Neural progenitor cell (in vitro differentiated cells): ENCODE measurements at regions not wholly inside any gene's neighbourhood (a gene's known extent, or its start where the extent isn't known, plus 50 kb on each side); places are given as distances from the start of the nearest gene placed in this dataset.
"Not testable (repeated sequence)": the region's sequence is repeated elsewhere in the genome, so short reads cannot be mapped to it uniquely, and the experiment has no call there.

Source experiments
- DNase-seq: peaks from one replicate; pipeline ENCODE4 v3.0.0-alpha.2; 2016; ENCODE audit warnings: low spot score
- H2AFZ ChIP-seq: fragments of 200-600 bp; sonication (generic); replicated peaks from 2 replicates; pipeline ENCODE4 v1.6.1; 2016; ENCODE audit warnings: antibody characterized with exemption
- H3F3A ChIP-seq: fragments of 200-600 bp; sonication (generic); 2 replicates; pipeline ENCODE4 v1.6.1; 2016; ENCODE audit warnings: antibody characterized with exemption, low read depth
- H3K27ac ChIP-seq: fragments of 200-600 bp; sonication (generic); 2 replicates; pipeline ENCODE4 v1.5.1; 2016; ENCODE audit warnings: mild to moderate bottlenecking
- H3K27me3 ChIP-seq: fragments of 200-600 bp; sonication (generic); 2 replicates; pipeline ENCODE4 v1.6.1; 2016; ENCODE audit warnings: mild to moderate bottlenecking, moderate library complexity
- H3K36me3 ChIP-seq: fragments of 200-600 bp; sonication (generic); 2 replicates; pipeline ENCODE4 v1.5.1; 2016
- H3K4me1 ChIP-seq: fragments of 200-600 bp; sonication (generic); 2 replicates; pipeline ENCODE4 v1.6.1; 2016; ENCODE audit warnings: mixed run types
- H3K4me2 ChIP-seq: fragments of 200-600 bp; sonication (generic); 2 replicates; pipeline ENCODE4 v1.6.1; 2016
- H3K4me3 ChIP-seq: fragments of 200-600 bp; sonication (generic); 2 replicates; pipeline ENCODE4 v1.5.1; 2016
- H3K79me2 ChIP-seq: fragments of 200-600 bp; sonication (generic); 2 replicates; pipeline ENCODE4 v1.6.1; 2016; ENCODE audit warnings: low read depth
- H3K9ac ChIP-seq: fragments of 200-600 bp; sonication (generic); 2 replicates; pipeline ENCODE4 v1.6.1; 2016
- H3K9me3 ChIP-seq: fragments of 200-600 bp; sonication (generic); 2 replicates; pipeline ENCODE4 v1.5.1; 2016; ENCODE audit warnings: low read depth
- H4K20me1 ChIP-seq: fragments of 200-600 bp; sonication (generic); 2 replicates; pipeline ENCODE4 v1.6.1; 2016; ENCODE audit warnings: low read depth
- H3K27ac Mint-ChIP-seq: 3 replicates; pipeline ENCODE4 v1.8.0; 2021; ENCODE audit warnings: mixed read lengths
- H3K27me3 Mint-ChIP-seq: 2 replicates; pipeline ENCODE4 v1.8.0; 2022; ENCODE audit warnings: low read depth, mild to moderate bottlenecking, inconsistent platforms, moderate library complexity, mixed read lengths; ENCODE audit not compliant: insufficient read depth
- H3K36me3 Mint-ChIP-seq: 3 replicates; pipeline ENCODE4 v1.8.0; 2021; ENCODE audit warnings: mixed read lengths
- H3K4me1 Mint-ChIP-seq: 3 replicates; pipeline ENCODE4 v1.8.0; 2021; ENCODE audit warnings: mixed read lengths
- H3K4me3 Mint-ChIP-seq: 3 replicates; pipeline ENCODE4 v1.8.0; 2021; ENCODE audit warnings: mild to moderate bottlenecking, moderate library complexity, mixed read lengths
- H3K9me3 Mint-ChIP-seq: 3 replicates; pipeline ENCODE4 v1.8.0; 2020; ENCODE audit warnings: mixed read lengths
- CTCF ChIP-seq: fragments of 200-600 bp; sonication (generic); IDR thresholded peaks from 2 replicates; pipeline ENCODE4 v1.5.1; 2017; ENCODE audit warnings: antibody characterized with exemption, mild to moderate bottlenecking
- EZH2 ChIP-seq: fragments of 200-600 bp; sonication (generic); IDR thresholded peaks from 2 replicates; pipeline ENCODE4 v1.6.1; 2017; ENCODE audit warnings: antibody characterized with exemption, mild to moderate bottlenecking, moderate library complexity
- EZH2phosphoT487 ChIP-seq: fragments of 200-600 bp; sonication (generic); IDR thresholded peaks from 2 replicates; pipeline ENCODE4 v1.6.1; 2017; ENCODE audit warnings: antibody characterized with exemption

- not testable (repeated sequence) for H2AFZ ChIP-seq, H3K27me3 Mint-ChIP-seq, H3K9ac ChIP-seq, H4K20me1 ChIP-seq, H3K4me2 ChIP-seq, H3K36me3 Mint-ChIP-seq, H3K4me1 ChIP-seq, H3F3A ChIP-seq, H3K4me3 Mint-ChIP-seq, H3K9me3 Mint-ChIP-seq, H3K79me2 ChIP-seq, H3K27ac Mint-ChIP-seq, H3K27me3 ChIP-seq, H3K9me3 ChIP-seq, DNase-seq, H3K27ac ChIP-seq, H3K36me3 ChIP-seq, H3K4me3 ChIP-seq
- H3K4me1 Mint-ChIP-seq: peaks cover 12% of the 10 kb centered on the region
Measured at GRCh38 chr1:228796945-228797344, 61.7 kb downstream of the RHOU start.

- DNase-seq: no peak
- no peaks in the 10 kb centered on the region for H3K27me3 ChIP-seq
- H3K4me1 ChIP-seq: peaks cover 7% of the 10 kb centered on the region
- H3K9me3 ChIP-seq: no peaks in the 10 kb centered on the region
- H3K36me3 ChIP-seq: no peaks in the 10 kb centered on the region
- no peak overlapping the region for H3K4me2 ChIP-seq
- no peak overlapping the region for H3K27ac ChIP-seq
- H3K4me3 ChIP-seq: no peak overlapping the region
- Mint-ChIP-seq H3K4me1 (peaks cover 17% of the 10 kb centered on the region), H3K4me3 (no peak overlapping the region), H3K27me3 (peaks cover 3% of the 10 kb centered on the region), H3K36me3 (no peaks in the 10 kb centered on the region), H3K9me3 (no peaks in the 10 kb centered on the region), H3K27ac (no peak overlapping the region)
- no peak overlapping the region for H2AFZ ChIP-seq
- no peak for TF ChIP-seq EZH2
- no peak for TF ChIP-seq EZH2phosphoT487
- TF ChIP-seq CTCF: no peak
- H3F3A ChIP-seq: no peaks in the 10 kb centered on the region
- H3K9ac ChIP-seq: no peak overlapping the region
- no peaks in the 10 kb centered on the region for H3K79me2 ChIP-seq
- H4K20me1 ChIP-seq: no peaks in the 10 kb centered on the region
Measured at GRCh38 chr1:228798035-228798434, 62.8 kb downstream of the RHOU start.

- no peak overlapping the region for H3K4me2 ChIP-seq
- H3K9me3 ChIP-seq: no peaks in the 10 kb centered on the region
- no peak overlapping the region for H2AFZ ChIP-seq
- no peaks in the 10 kb centered on the region for H4K20me1 ChIP-seq
- no peaks in the 10 kb centered on the region for H3K36me3 ChIP-seq
- no peak for TF ChIP-seq EZH2
- TF ChIP-seq EZH2phosphoT487: no peak
- no peak for TF ChIP-seq CTCF
- H3K27me3 ChIP-seq: no peaks in the 10 kb centered on the region
- H3F3A ChIP-seq: no peaks in the 10 kb centered on the region
- no peak overlapping the region for H3K4me3 ChIP-seq
- DNase-seq: no peak
- no peak overlapping the region for H3K9ac ChIP-seq
- Mint-ChIP-seq H3K9me3 (no peaks in the 10 kb centered on the region), H3K36me3 (no peaks in the 10 kb centered on the region), H3K27ac (peak overlapping the region; percentile 43), H3K4me1 (peaks cover 17% of the 10 kb centered on the region), H3K4me3 (no peak overlapping the region), H3K27me3 (peaks cover 3% of the 10 kb centered on the region)
- no peaks in the 10 kb centered on the region for H3K79me2 ChIP-seq
- H3K4me1 ChIP-seq: peaks cover 7% of the 10 kb centered on the region
- H3K27ac ChIP-seq: no peak overlapping the region
Measured at GRCh38 chr1:228798548-228798947, 63.3 kb downstream of the RHOU start.

GRCh38 chr1:228799924-228800323, 64.6 kb downstream of the RHOU start:
- Mint-ChIP-seq H3K27me3 (peaks cover 3% of the 10 kb centered on the region), H3K36me3 (no peaks in the 10 kb centered on the region), H3K27ac (no peak overlapping the region), H3K9me3 (no peaks in the 10 kb centered on the region), H3K4me1 (peaks cover 22% of the 10 kb centered on the region), H3K4me3 (no peak overlapping the region)
- no peaks in the 10 kb centered on the region for H3K9me3 ChIP-seq
- no peak overlapping the region for H3K4me2 ChIP-seq
- no peak for TF ChIP-seq EZH2
- TF ChIP-seq CTCF: no peak
- no peak for TF ChIP-seq EZH2phosphoT487
- no peaks in the 10 kb centered on the region for H4K20me1 ChIP-seq
- H3K79me2 ChIP-seq: no peaks in the 10 kb centered on the region
- no peak overlapping the region for H3K4me3 ChIP-seq
- no peaks in the 10 kb centered on the region for H3K36me3 ChIP-seq
- peaks cover 8% of the 10 kb centered on the region for H3K4me1 ChIP-seq
- no peak overlapping the region for H3K27ac ChIP-seq
- no peak overlapping the region for H3K9ac ChIP-seq
- no peak for DNase-seq
- H2AFZ ChIP-seq: no peak overlapping the region
- H3F3A ChIP-seq: no peaks in the 10 kb centered on the region
- no peaks in the 10 kb centered on the region for H3K27me3 ChIP-seq
